Stimulated activated CD4-positive, alpha-beta T cell treated with anti-CD3 and anti-CD28 coated beads, Interleukin-2, amount 100 ng/mL, for 48 hours (primary cell): ENCODE measurements at regions not wholly inside any gene's neighbourhood (a gene's known extent, or its start where the extent isn't known, plus 50 kb on each side); places are given as distances from the start of the nearest gene placed in this dataset.
A peak's percentile ranks its signal among the peaks of the same experiment; 100 is the strongest.

Experiments used
- DNase-seq, 2 donors: peaks; one replicate each; pipeline ENCODE4 v3.0.0-alpha.2; 2020

DNA sequence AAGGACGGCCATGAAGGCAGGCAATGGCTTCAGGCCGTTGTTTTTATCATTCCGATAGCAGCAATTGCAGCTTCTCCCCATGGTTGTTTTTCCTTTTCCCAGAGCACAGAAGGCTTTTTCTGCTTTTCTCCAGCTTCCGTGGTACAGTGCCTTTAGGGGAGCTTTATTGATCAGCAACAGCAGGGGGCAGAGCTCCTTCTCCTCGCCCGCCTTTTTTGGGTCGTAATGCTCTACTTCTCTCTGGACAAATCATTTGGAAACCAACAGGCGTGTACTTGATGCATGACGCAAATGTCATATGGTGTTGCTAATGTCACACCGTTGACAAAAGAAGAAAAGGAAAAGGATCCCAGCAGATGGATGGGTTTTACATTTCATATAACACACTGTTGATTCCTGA lies 79.7 kb upstream of the SNRK start:
- no peak for DNase-seq

- DNase-seq = no peak
These were observed 80.2 kb upstream of the SNRK start for GRCh38 chr3:43206105-43206504.

GRCh38 chr3:43203022-43203421 lies 83.3 kb upstream of the SNRK start:
- DNase-seq = no peak

DNA sequence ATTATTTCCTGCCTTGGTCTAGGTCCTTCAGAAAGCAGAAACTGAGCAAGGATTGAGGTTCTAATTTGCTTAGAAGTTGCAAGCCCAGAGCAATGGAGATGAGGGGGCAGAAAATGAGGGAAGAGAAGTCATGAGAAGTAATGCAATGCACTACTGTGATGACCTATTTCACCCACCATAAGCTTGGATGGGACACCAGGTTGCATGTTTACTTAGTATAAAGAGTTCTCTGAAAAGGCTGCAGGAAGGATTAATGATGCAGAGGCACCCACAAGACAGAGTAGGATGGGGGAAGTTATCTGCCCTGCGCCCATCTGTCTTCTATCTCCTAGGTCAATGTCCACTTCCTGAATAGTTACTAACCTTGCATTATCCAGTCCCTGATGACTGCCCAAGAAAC lies 84.8 kb upstream of the SNRK start:
- DNase-seq = no peak

DNA sequence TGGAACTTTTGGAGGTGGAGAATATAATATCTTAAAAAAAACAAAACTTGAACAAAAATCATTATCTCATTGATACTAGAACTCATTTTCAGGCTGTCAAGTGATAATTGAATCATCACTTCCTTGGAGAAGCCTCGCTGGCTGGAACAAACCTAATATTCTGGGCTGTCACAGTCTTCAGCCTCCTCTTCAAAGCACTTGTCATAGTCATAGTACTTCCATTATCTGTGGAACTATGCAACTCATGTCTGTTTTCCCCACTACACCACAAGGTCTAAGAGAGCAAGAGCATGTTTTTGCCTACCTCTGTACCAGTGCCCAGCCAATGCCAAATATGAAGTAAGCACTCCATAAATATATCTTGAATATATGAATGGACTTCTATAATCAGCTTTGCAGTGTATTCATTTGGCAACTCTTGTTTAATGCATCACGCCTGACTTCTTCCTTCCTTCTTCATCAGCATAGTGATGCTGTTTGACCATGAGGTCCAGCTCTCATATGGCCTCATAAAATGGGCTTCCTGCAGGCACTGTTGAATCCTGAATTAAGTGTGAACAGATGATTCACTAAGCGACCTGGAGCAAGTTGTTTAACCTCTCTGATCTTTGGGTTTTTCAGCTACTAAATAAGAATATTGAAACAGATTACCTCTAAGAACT lies 86.6 kb upstream of the SNRK start:
- no peak for DNase-seq

- DNase-seq = no peak
These were observed 87.3 kb upstream of the SNRK start for GRCh38 chr3:43198791-43199644.

DNA sequence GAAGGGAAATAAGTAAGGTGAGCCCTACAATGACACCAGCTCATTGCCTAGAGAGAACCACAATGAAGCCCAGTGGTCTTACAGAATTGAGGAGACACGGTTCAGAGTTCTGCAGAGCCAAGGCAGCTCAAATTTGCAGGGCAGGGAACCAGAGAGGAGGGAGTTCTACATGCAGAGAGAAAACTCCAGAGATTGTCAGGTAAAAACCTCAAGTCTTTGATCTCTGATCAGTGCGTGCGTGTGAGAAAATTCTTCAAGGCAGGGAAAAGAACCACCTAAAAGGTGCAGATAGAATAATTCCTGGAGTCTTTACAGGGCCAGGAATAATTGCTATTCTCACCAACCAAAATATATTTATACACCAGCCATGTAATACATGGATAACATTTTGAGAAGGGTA lies 88.0 kb upstream of the SNRK start:
- DNase-seq = no peak

DNA sequence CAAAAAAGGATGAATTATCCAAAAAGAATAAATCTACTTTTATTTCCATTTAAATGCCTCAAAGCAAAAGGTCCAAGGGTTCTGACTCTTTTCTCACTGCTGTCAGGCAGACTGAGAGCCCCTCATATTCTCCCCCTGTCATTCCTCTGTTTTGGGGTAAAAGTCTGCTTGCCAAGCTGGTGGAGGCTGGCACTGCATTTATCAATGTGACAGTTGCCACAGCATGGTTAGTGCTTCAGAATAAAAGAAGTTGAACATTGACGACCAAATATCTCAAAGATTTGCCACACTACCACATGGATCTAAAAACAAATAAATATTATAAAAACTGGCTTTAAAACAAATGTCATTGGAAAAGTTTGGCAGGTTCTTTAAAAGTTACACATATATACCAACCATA lies 89.2 kb upstream of the SNRK start:
- no peak for DNase-seq

- DNase-seq = no peak
These were observed 89.6 kb upstream of the SNRK start for GRCh38 chr3:43196721-43197120.

DNA sequence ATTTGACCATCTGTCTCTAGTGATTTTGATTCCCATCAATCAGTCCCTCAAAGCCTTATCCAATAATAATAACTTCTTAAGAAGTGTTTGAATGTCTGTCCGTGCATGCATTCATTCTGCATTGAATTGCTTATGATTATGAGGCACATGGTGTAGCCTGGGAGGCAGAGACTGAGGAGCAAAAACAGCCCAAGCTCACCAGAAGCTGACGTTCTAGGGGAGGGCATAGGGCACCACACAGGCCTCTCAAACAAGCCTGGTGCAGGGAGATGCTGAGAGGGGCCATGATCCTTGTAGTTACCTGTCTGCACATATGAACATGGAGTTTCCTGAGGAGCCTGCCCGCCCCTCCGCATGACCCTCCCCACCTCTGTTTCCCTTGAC lies 89.2 kb upstream of the POMGNT2 start:
- no peak for DNase-seq

DNA sequence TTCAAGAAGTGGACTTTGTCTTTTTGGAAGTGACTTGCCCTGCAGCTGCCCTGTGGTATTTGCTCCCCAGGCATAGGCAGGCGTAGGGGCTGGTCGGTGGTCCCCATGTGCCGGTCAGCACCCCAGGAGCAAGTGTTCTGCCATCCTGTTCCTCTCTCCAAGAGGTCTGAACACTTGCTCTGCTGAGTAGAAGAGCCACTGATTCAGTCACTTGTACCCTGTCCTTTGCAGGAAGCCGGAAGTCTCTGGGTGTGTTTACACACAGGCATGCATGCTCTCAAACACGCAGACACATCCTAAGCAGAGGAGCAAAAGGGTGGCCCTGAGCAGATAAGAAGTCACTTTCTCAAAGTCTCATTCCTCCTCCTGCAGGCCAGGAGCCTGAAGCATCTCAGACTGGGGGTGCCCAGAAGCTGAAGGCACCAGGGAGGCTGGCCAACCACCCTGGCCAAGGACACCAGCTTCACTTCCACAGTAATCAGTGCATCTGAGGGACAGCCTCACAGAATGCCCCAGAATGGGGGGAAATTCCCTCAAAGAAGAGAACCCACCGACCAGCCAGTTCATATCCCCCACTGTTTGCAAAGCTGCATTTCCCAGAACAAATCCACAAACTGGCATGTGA lies 88.7 kb upstream of the POMGNT2 start:
- DNase-seq = peak in 1 of 2 donors; percentile 21

GRCh38 chr3:43194069-43194468 lies 88.2 kb upstream of the POMGNT2 start:
- no peak for DNase-seq

- no peak for DNase-seq
These were observed 86.1 kb upstream of the POMGNT2 start for GRCh38 chr3:43192028-43192427.

DNA sequence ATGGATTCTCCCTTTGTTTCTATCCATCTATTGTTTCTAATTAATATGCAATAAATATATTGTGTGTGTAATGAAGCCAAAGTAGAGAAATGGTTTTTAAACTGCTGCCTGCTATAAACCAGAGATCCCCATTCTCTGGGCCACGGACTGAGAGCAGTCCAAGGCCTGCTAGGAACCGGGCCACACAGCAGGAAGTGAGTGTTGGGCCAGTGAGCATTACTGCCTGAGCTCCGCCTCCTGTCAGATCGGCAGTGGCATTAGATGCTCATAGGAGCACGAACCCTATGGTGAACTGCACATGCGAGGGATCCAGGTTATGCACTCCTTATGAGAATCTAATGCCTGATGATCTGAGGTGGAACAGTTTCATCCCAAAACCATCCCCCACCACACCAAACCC lies 85.2 kb upstream of the POMGNT2 start:
- DNase-seq = no peak

DNA sequence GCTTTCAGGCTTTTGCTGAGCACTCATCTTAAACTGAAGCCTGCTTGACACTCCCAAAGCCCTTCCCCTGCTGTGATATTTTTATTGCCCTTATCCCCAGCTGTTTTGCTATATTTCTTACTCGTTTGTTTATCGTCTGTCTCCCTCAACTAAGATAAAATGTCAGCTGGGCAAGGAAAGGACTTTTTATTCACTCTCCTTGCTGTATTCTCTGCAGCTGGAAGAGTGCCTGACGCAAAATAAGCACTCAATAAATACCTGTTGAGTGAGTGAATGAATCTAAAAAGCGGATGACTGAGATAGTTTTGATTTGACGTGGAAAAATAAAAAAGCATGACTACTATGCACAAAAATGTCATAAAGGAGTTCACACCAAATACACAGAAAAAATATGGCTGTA lies 84.8 kb upstream of the POMGNT2 start:
- DNase-seq = no peak

- DNase-seq = no peak
These were observed 82.1 kb upstream of the POMGNT2 start for GRCh38 chr3:43187836-43188479.

- DNase-seq = no peak
These were observed 80.1 kb upstream of the POMGNT2 start for GRCh38 chr3:43185983-43186314.

- DNase-seq = no peak
These were observed 79.5 kb upstream of the POMGNT2 start for GRCh38 chr3:43185274-43185982.

DNA sequence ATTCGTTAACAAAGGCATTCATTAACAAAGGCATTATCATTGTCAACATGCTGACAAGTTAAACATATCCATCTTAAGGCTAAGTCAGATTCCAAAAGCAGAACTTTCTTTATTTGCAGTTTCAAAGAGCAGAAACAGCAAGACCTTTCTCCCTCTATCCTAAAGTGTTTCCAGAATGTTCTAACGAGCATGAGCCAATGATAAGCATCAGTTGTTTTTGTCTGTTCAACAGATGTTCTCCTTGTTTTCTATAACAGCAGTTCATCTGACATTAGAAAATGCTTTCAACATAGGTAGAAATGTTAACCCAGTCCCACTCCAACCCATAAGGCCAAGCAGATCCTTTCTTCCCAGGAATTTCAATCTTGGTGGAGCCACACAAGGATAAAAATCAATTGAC lies 77.6 kb upstream of the POMGNT2 start:
- DNase-seq = no peak

DNA sequence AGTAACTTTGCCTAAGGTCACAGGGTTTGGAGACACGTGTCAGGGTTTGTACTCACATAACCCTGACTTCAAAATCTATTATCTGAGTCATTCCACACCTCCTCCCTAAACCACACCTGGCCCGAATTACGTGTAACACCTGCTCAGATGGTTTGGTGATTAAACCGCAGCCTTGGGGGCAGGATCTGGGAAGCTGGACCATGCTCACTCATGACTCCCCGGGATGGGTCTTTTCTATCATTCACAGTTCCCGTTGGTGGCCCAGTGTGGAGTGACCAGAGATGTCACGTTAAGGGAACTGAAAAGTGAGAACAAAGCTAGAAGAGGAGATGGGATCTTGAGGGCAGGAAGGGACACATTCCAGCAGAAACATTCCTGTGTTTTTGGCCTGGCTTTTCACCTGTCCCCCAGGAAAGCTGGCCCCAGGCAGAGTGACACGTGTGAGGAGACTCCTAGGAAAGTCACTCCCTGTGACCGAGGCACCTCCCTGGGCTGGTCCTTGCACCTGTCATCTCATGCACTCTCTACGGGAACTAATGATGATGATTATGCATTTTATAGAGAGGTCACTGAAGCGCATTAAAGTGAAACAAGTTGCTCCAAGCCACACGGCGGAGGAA lies 75.4 kb upstream of the POMGNT2 start:
- peak in 1 of 2 donors; percentile 28 for DNase-seq

GRCh38 chr3:43180694-43181093 lies 74.8 kb upstream of the POMGNT2 start:
- no peak for DNase-seq

GRCh38 chr3:43180027-43180426 lies 74.1 kb upstream of the POMGNT2 start:
- DNase-seq = no peak
